ENCODE measurements at regions not wholly inside any gene's neighbourhood (a gene's known extent, or its start where the extent isn't known, plus 50 kb on each side); places are given as distances from the start of the nearest gene placed in this dataset.

GRCh38 chr3:41102053-41102556 lies 97.2 kb upstream of the CTNNB1 start:
- no peaks in the 10 kb centered on the region for H3K36me3 ChIP-seq (ENCODE audit: insufficient read depth, low read length)
- H3K27ac ChIP-seq, result no peak overlapping the region
- no peak overlapping the region for H3K9ac ChIP-seq (ENCODE audit: insufficient read length)
- H3K4me3 ChIP-seq, result no peak overlapping the region
- TF ChIP-seq EZH2 (IDR thresholded peaks at IDR 0.05), result no peak
- TF ChIP-seq POLR2AphosphoS5 (IDR thresholded peaks at IDR 0.05; ENCODE audit: borderline replicate concordance, low read depth, low read length), result no peak
- TF ChIP-seq FOXP2 (optimal IDR thresholded peaks at IDR 0.05; ENCODE audit: control extremely low read depth, extremely low read length, insufficient read depth), result no peak
- no peaks in the 10 kb centered on the region for H3K9me3 ChIP-seq (ENCODE audit: low read depth, low read length)
- no peak for DNase-seq (ENCODE audit: low read depth, low spot score)

- Histone ChIP-seq H3K9ac (ENCODE audit: insufficient read length) (no peak overlapping the region), H3K36me3 (ENCODE audit: insufficient read depth, low read length) (no peaks in the 10 kb centered on the region), H3K4me3 (no peak overlapping the region), H3K9me3 (ENCODE audit: low read depth, low read length) (no peaks in the 10 kb centered on the region), H3K27ac (no peak overlapping the region)
- DNase-seq (ENCODE audit: low read depth, low spot score), result no peak
- TF ChIP-seq FOXP2 (optimal IDR thresholded peaks at IDR 0.05; ENCODE audit: control extremely low read depth, extremely low read length, insufficient read depth) (no peak), EZH2 (IDR thresholded peaks at IDR 0.05) (no peak), POLR2AphosphoS5 (IDR thresholded peaks at IDR 0.05; ENCODE audit: borderline replicate concordance, low read depth, low read length) (no peak)
Measured at GRCh38 chr3:41102750-41103149, 96.6 kb upstream of the CTNNB1 start.

- DNase-seq (ENCODE audit: low read depth, low spot score), result no peak
- no peaks in the 10 kb centered on the region for H3K9me3 ChIP-seq (ENCODE audit: low read depth, low read length)
- no peak overlapping the region for H3K27ac ChIP-seq
- H3K36me3 ChIP-seq (ENCODE audit: insufficient read depth, low read length), result no peaks in the 10 kb centered on the region
- no peak overlapping the region for H3K4me3 ChIP-seq
- H3K9ac ChIP-seq (ENCODE audit: insufficient read length), result no peak overlapping the region
- TF ChIP-seq FOXP2 (optimal IDR thresholded peaks at IDR 0.05; ENCODE audit: control extremely low read depth, extremely low read length, insufficient read depth), result no peak
- TF ChIP-seq EZH2 (IDR thresholded peaks at IDR 0.05), result no peak
- no peak for TF ChIP-seq POLR2AphosphoS5 (IDR thresholded peaks at IDR 0.05; ENCODE audit: borderline replicate concordance, low read depth, low read length)
Measured at GRCh38 chr3:41103200-41103599, 96.1 kb upstream of the CTNNB1 start.

GRCh38 chr3:41104147-41104546 lies 95.2 kb upstream of the CTNNB1 start:
- no peak for DNase-seq (ENCODE audit: low read depth, low spot score)
- Histone ChIP-seq H3K36me3 (ENCODE audit: insufficient read depth, low read length) (no peaks in the 10 kb centered on the region), H3K9me3 (ENCODE audit: low read depth, low read length) (no peaks in the 10 kb centered on the region), H3K4me3 (no peak overlapping the region), H3K27ac (no peak overlapping the region), H3K9ac (ENCODE audit: insufficient read length) (no peak overlapping the region)
- no peak for TF ChIP-seq FOXP2 (optimal IDR thresholded peaks at IDR 0.05; ENCODE audit: control extremely low read depth, extremely low read length, insufficient read depth)
- TF ChIP-seq EZH2 (IDR thresholded peaks at IDR 0.05), result no peak
- TF ChIP-seq POLR2AphosphoS5 (IDR thresholded peaks at IDR 0.05; ENCODE audit: borderline replicate concordance, low read depth, low read length), result no peak

DNA sequence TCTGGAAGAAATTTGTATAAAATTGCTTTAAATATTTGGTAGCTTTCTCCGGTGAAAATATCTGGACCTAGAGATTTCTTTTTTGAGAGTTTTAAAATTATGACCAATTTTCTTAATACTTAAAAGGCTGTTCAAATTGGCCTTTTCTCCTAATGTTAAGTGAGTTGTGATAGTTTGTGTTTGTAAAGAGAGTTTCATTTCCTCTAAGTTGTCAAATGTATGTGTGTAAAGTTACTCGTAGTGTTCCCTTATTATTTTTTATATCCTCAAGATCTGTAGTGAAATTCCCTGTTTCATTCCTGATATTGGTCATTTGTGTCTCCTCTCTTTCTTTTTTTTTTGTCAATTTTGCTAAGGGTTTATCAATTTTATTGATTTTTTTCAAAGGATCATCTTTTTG lies 92.6 kb upstream of the CTNNB1 start:
- Histone ChIP-seq H3K36me3 (ENCODE audit: insufficient read depth, low read length) (no peaks in the 10 kb centered on the region), H3K9me3 (ENCODE audit: low read depth, low read length) (no peaks in the 10 kb centered on the region), H3K4me3 (no peak overlapping the region), H3K27ac (no peak overlapping the region), H3K9ac (ENCODE audit: insufficient read length) (no peak overlapping the region)
- TF ChIP-seq FOXP2 (optimal IDR thresholded peaks at IDR 0.05; ENCODE audit: control extremely low read depth, extremely low read length, insufficient read depth) (no peak), EZH2 (IDR thresholded peaks at IDR 0.05) (no peak)
- no peak for DNase-seq (ENCODE audit: low read depth, low spot score)

GRCh38 chr3:41111011-41111410 lies 88.3 kb upstream of the CTNNB1 start:
- Histone ChIP-seq H3K27ac (no peak overlapping the region), H3K4me3 (no peak overlapping the region), H3K9ac (ENCODE audit: insufficient read length) (no peak overlapping the region), H3K36me3 (ENCODE audit: insufficient read depth, low read length) (no peaks in the 10 kb centered on the region), H3K9me3 (ENCODE audit: low read depth, low read length) (no peaks in the 10 kb centered on the region)
- TF ChIP-seq FOXP2 (optimal IDR thresholded peaks at IDR 0.05; ENCODE audit: control extremely low read depth, extremely low read length, insufficient read depth) (no peak), POLR2AphosphoS5 (IDR thresholded peaks at IDR 0.05; ENCODE audit: borderline replicate concordance, low read depth, low read length) (no peak), EZH2 (IDR thresholded peaks at IDR 0.05) (no peak)
- DNase-seq (ENCODE audit: low read depth, low spot score), result no peak

- Histone ChIP-seq H3K36me3 (ENCODE audit: insufficient read depth, low read length) (no peaks in the 10 kb centered on the region), H3K27ac (no peak overlapping the region), H3K9me3 (ENCODE audit: low read depth, low read length) (no peaks in the 10 kb centered on the region), H3K4me3 (no peak overlapping the region), H3K9ac (ENCODE audit: insufficient read length) (no peak overlapping the region)
- no peak for DNase-seq (ENCODE audit: low read depth, low spot score)
- no peak for TF ChIP-seq EZH2 (IDR thresholded peaks at IDR 0.05)
- TF ChIP-seq FOXP2 (optimal IDR thresholded peaks at IDR 0.05; ENCODE audit: control extremely low read depth, extremely low read length, insufficient read depth), result no peak
- TF ChIP-seq POLR2AphosphoS5 (IDR thresholded peaks at IDR 0.05; ENCODE audit: borderline replicate concordance, low read depth, low read length), result no peak
Measured at GRCh38 chr3:41112466-41112865, 86.8 kb upstream of the CTNNB1 start.

- H3K4me3 ChIP-seq, result no peak overlapping the region
- H3K9ac ChIP-seq (ENCODE audit: insufficient read length), result no peak overlapping the region
- H3K36me3 ChIP-seq (ENCODE audit: insufficient read depth, low read length), result no peaks in the 10 kb centered on the region
- TF ChIP-seq EZH2 (IDR thresholded peaks at IDR 0.05), result no peak
- TF ChIP-seq POLR2AphosphoS5 (IDR thresholded peaks at IDR 0.05; ENCODE audit: borderline replicate concordance, low read depth, low read length), result no peak
- no peak for TF ChIP-seq FOXP2 (optimal IDR thresholded peaks at IDR 0.05; ENCODE audit: control extremely low read depth, extremely low read length, insufficient read depth)
- no peak for DNase-seq (ENCODE audit: low read depth, low spot score)
- no peak overlapping the region for H3K27ac ChIP-seq
- H3K9me3 ChIP-seq (ENCODE audit: low read depth, low read length), result no peaks in the 10 kb centered on the region
Measured at GRCh38 chr3:41115069-41115468, 84.2 kb upstream of the CTNNB1 start.

DNA sequence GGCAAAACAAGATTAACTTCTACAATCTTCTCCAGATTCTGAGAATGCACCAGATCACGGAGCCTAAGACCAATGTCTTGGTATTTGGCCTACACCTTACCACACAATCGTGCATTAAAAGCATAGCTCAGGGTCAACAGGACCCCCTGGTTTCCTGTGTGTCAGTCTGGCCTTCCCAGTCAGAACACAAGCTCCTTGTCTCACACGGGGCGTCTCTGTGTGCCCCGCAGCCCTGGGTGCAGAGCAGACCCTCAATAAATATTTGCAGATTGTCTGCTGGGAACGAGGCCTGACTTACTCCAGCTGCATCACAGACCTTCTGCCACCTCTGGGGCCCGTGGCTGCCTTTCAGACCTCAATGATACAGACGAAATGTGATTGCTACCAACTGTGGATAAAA lies 82.5 kb upstream of the CTNNB1 start:
- Histone ChIP-seq H3K4me3 (no peak overlapping the region), H3K36me3 (ENCODE audit: insufficient read depth, low read length) (no peaks in the 10 kb centered on the region), H3K27ac (no peak overlapping the region), H3K9ac (ENCODE audit: insufficient read length) (no peak overlapping the region), H3K9me3 (ENCODE audit: low read depth, low read length) (no peaks in the 10 kb centered on the region)
- TF ChIP-seq FOXP2 (optimal IDR thresholded peaks at IDR 0.05; ENCODE audit: control extremely low read depth, extremely low read length, insufficient read depth), result no peak
- no peak for TF ChIP-seq POLR2AphosphoS5 (IDR thresholded peaks at IDR 0.05; ENCODE audit: borderline replicate concordance, low read depth, low read length)
- no peak for TF ChIP-seq EZH2 (IDR thresholded peaks at IDR 0.05)
- DNase-seq (ENCODE audit: low read depth, low spot score), result no peak

All from SK-N-MC (cell line).